Endothelial cell of umbilical vein (primary cell): ENCODE measurements at regions not wholly inside any gene's neighbourhood (a gene's known extent, or its start where the extent isn't known, plus 50 kb on each side); places are given as distances from the start of the nearest gene placed in this dataset.

Experiments
- BruUV-seq: library from RNA; stranded (reverse); fragments of 400-500 nt; replicated peaks from 2 replicates; lab custom pipeline; 2021; lab: Mats Ljungman, UMichigan
- CTCF ChIA-PET: fragments of 300-600, 350-600 bp; sonication (Branson Sonifier 250); formaldehyde crosslinking; loops from one replicate; lab custom pipeline; 2021; ENCODE audit warnings: antibody characterized with exemption, inconsistent platforms; lab: Charles Lee
- POLR2A ChIA-PET: fragments of 300-600, 350-600 bp; sonication (Branson Sonifier 250); formaldehyde crosslinking; loops from one replicate; lab custom pipeline; 2021; ENCODE audit warnings: antibody characterized with exemption, inconsistent platforms; lab: Charles Lee
- DNase-seq: peaks from one replicate; pipeline ENCODE4 v3.0.0-alpha.2; 2011; ENCODE audit warnings: low read depth, low spot score
- FAIRE-seq: peaks from 2 replicates; lab custom pipeline; 2011; peaks lifted over from hg19 to GRCh38; lab: Jason Lieb, UNC
- H2AFZ ChIP-seq: 2 replicates; pipeline ENCODE4 v1.6.0; 2012; ENCODE audit warnings: low read depth, low read length, control low read depth, inconsistent platforms
- H3K27ac ChIP-seq: 2 replicates; pipeline ENCODE4 v1.5.1; 2011; ENCODE audit warnings: low read depth, mild to moderate bottlenecking, control low read depth, low read length, moderate library complexity; ENCODE audit not compliant: insufficient read depth
- H3K27me3 ChIP-seq, 2 experiments: 2 replicates each; pipeline versions ENCODE4 v1.6.0 to v1.6.1; 2011; ENCODE audit warnings: low read length in 2 of 2, mixed read lengths in 1 of 2; ENCODE audit not compliant: control insufficient read depth in 2 of 2, insufficient read depth in 2 of 2
- H3K36me3 ChIP-seq, 2 experiments: 2 replicates in 1 of 2; 3 replicates in 1 of 2; pipeline ENCODE4 v1.5.1; 2011; ENCODE audit warnings: low read length in 2 of 2, mild to moderate bottlenecking in 1 of 2, moderate library complexity in 1 of 2; ENCODE audit not compliant: control insufficient read depth in 2 of 2, insufficient read depth in 2 of 2; ENCODE audit errors: extremely low read depth in 1 of 2
- H3K4me1 ChIP-seq: 3 replicates; pipeline ENCODE4 v1.5.1; 2011; ENCODE audit warnings: mild to moderate bottlenecking, low read length; ENCODE audit not compliant: control insufficient read depth, insufficient read depth; ENCODE audit errors: extremely low read depth
- H3K4me2 ChIP-seq: 2 replicates; pipeline ENCODE4 v1.6.1; 2011; ENCODE audit warnings: low read length, control low read depth, mixed read lengths; ENCODE audit not compliant: insufficient read depth
- H3K4me3 ChIP-seq, 3 experiments: fragments of 200-600 bp in 1 of 3; sonication (generic), shearing (Covaris generic) in 1 of 3; replicated peaks in 1 of 3; 2 replicates each; pipeline ENCODE4 v1.5.1; 2011 to 2016; ENCODE audit warnings: control low read depth in 3 of 3, low read length in 3 of 3, mild to moderate bottlenecking in 2 of 3, inconsistent platforms in 1 of 3, low read depth in 1 of 3, moderate library complexity in 1 of 3; ENCODE audit not compliant: insufficient read depth in 1 of 3
- H3K79me2 ChIP-seq: 2 replicates; pipeline ENCODE4 v1.6.0; 2012; ENCODE audit warnings: low read length, inconsistent platforms; ENCODE audit not compliant: control insufficient read depth, insufficient read depth
- H3K9ac ChIP-seq: replicated peaks from 2 replicates; pipeline ENCODE3; 2011; ENCODE audit warnings: low read length, control low read depth; ENCODE audit not compliant: insufficient read depth; ENCODE audit errors: extremely low read depth
- H3K9me1 ChIP-seq: replicated peaks from 3 replicates; pipeline ENCODE4 v1.6.0; 2011; ENCODE audit warnings: mild to moderate bottlenecking, low read length; ENCODE audit not compliant: control insufficient read depth, insufficient read depth; ENCODE audit errors: extremely low read depth
- H3K9me3 ChIP-seq: replicated peaks from 2 replicates; pipeline ENCODE4 v1.5.1; 2012; ENCODE audit warnings: low read length, inconsistent platforms; ENCODE audit not compliant: control insufficient read depth, insufficient read depth
- H4K20me1 ChIP-seq: replicated peaks from 2 replicates; pipeline ENCODE3; 2011; ENCODE audit warnings: mild to moderate bottlenecking, low read length; ENCODE audit not compliant: control insufficient read depth, insufficient read depth; ENCODE audit errors: extremely low read depth
- CTCF ChIP-seq, 2 donors: IDR thresholded peaks; 1 replicate in 1 of 2; 2 replicates in 1 of 2; pipeline ENCODE4 v1.5.1; 2011; ENCODE audit warnings: low read length in 2 of 2, mild to moderate bottlenecking in 2 of 2, moderate library complexity in 2 of 2, control low read depth in 1 of 2, inconsistent platforms in 1 of 2, low read depth in 1 of 2; ENCODE audit not compliant: insufficient read depth in 1 of 2; ENCODE audit errors: extremely low read depth in 1 of 2
- EZH2 ChIP-seq: IDR thresholded peaks from 2 replicates; pipeline ENCODE4 v1.6.1; 2012; ENCODE audit warnings: borderline replicate concordance, low read depth, mild to moderate bottlenecking, moderate library complexity, low read length, inconsistent platforms; ENCODE audit not compliant: severe bottlenecking
- FOS ChIP-seq: IDR thresholded peaks from 2 replicates; pipeline ENCODE4 v1.6.1; 2011; ENCODE audit warnings: mild to moderate bottlenecking, low read length, moderate library complexity, borderline replicate concordance; ENCODE audit not compliant: insufficient read depth
- GATA2 ChIP-seq: IDR thresholded peaks from 2 replicates; pipeline ENCODE4 v1.7.0; 2011; ENCODE audit warnings: low read depth, mild to moderate bottlenecking, moderate library complexity, mixed read lengths, low read length; ENCODE audit not compliant: insufficient read length, insufficient read depth
- JUN ChIP-seq: IDR thresholded peaks from 2 replicates; pipeline ENCODE4 v1.6.1; 2011; ENCODE audit warnings: borderline replicate concordance, low read depth; ENCODE audit not compliant: insufficient read length, insufficient read depth
- MAX ChIP-seq: IDR thresholded peaks from 2 replicates; pipeline ENCODE4 v1.6.1; 2011; ENCODE audit not compliant: insufficient read depth, insufficient read length
- MYC ChIP-seq: IDR thresholded peaks from one replicate; pipeline ENCODE4 v1.6.1; 2011; ENCODE audit warnings: mild to moderate bottlenecking, low read depth, low read length
- POLR2A ChIP-seq: IDR thresholded peaks from 2 replicates; pipeline ENCODE4 v1.6.1; 2012; ENCODE audit warnings: low read depth, mild to moderate bottlenecking, control low read depth, low read length
- POLR2AphosphoS5 ChIP-seq: IDR thresholded peaks from 2 replicates; pipeline ENCODE4 v1.6.1; 2012; ENCODE audit warnings: low read depth, mild to moderate bottlenecking, control low read depth, low read length, moderate library complexity; ENCODE audit not compliant: insufficient read depth
- dilution Hi-C: fragments of 300-500 bp; cut with MboI; formaldehyde crosslinking; loops from one replicate; pipeline ENCODE4 v1.15.0; 2019; ENCODE audit warnings: low sequenced_read_pairs; ENCODE audit not compliant: extremely low pct_ligation_motif_present
- intact Hi-C: fragments of 100-400 bp; cut with micrococcal nuclease; formaldehyde crosslinking; loops from one replicate; pipeline ENCODE4 v1.10.0; 2022

- TF ChIP-seq MYC (no peak), EZH2 (no peak), JUN (no peak), CTCF (IDR thresholded peaks at IDR 0.05; ENCODE audit: extremely low read depth in 1 of 2, insufficient read depth in 1 of 2, low read depth in 1 of 2, low read length in 2 of 2) (no peak), POLR2A (no peak), POLR2AphosphoS5 (no peak), MAX (no peak), FOS (no peak), GATA2 (no peak)
- FAIRE-seq: no peak
- Histone ChIP-seq H3K36me3 (no peaks in the 10 kb centered on the region), H4K20me1 (no peaks in the 10 kb centered on the region), H3K79me2 (no peaks in the 10 kb centered on the region), H2AFZ (no peak overlapping the region), H3K9ac (no peak overlapping the region), H3K4me2 (no peak overlapping the region), H3K27ac (no peak overlapping the region), H3K27me3 (no peaks in the 10 kb centered on the region), H3K4me1 (no peaks in the 10 kb centered on the region), H3K4me3 (no peak overlapping the region), H3K9me3 (no peaks in the 10 kb centered on the region), H3K9me1 (no peaks in the 10 kb centered on the region)
- no TSS peak for BruUV-seq
- dilution Hi-C loops (no loop called here), intact Hi-C loops (no loop called here)
- ChIA-PET CTCF (no interaction called here), POLR2A (no interaction called here)
- no peak for DNase-seq
Measured at GRCh38 chr7:17396692-17397091, 98.2 kb downstream of the AHR start.
